B cell (primary cell): ENCODE measurements at regions not wholly inside any gene's neighbourhood (a gene's known extent, or its start where the extent isn't known, plus 50 kb on each side); places are given as distances from the start of the nearest gene placed in this dataset.

Experiments used
- ATAC-seq: fragments of 200-7000 bp; cut with Tn5 transposase; one replicate; pipeline ENCODE4 v1.10.0; 2021; ENCODE audit warnings: low read depth, mild to moderate bottlenecking, moderate number of reproducible peaks, moderate library complexity
- CTCF ChIA-PET: fragments of 350-600 bp; sonication (Branson Sonifier 250); formaldehyde crosslinking; loops from one replicate; lab custom pipeline; 2021; ENCODE audit warnings: antibody characterized with exemption, inconsistent platforms; lab: Charles Lee
- POLR2A ChIA-PET: fragments of 350-600 bp; sonication (Branson Sonifier 250); formaldehyde crosslinking; loops from one replicate; lab custom pipeline; 2021; ENCODE audit warnings: antibody characterized with exemption; lab: Charles Lee
- DNase-seq: peaks from one replicate; pipeline ENCODE4 v3.0.0; 2013
- H2AFZ ChIP-seq: 2 replicates; pipeline ENCODE4 v1.6.1; 2012; ENCODE audit warnings: mild to moderate bottlenecking, low read depth, low read length; ENCODE audit not compliant: insufficient read depth, poor library complexity, severe bottlenecking
- H3K27ac ChIP-seq, 2 donors: 1 replicate in 1 of 2; 2 replicates in 1 of 2; pipeline ENCODE4 v1.5.1; 2012 to 2013; ENCODE audit warnings: low read length in 2 of 2, mild to moderate bottlenecking in 2 of 2, moderate library complexity in 1 of 2
- H3K27me3 ChIP-seq, 4 experiments: fragments of 200-600 bp in 1 of 4; sonication (generic) in 1 of 4; replicated peaks in 1 of 4; 1 replicate in 2 of 4; 2 replicates in 2 of 4; pipeline versions ENCODE4 v1.6.1 to v1.7.0; 2013 to 2016; ENCODE audit warnings: low read length in 3 of 4, mild to moderate bottlenecking in 2 of 4, mixed read lengths in 1 of 4, moderate library complexity in 1 of 4; ENCODE audit not compliant: insufficient read depth in 4 of 4, control insufficient read depth in 3 of 4; ENCODE audit errors: control extremely low read depth in 1 of 4
- H3K36me3 ChIP-seq, 2 experiments: replicated peaks in 1 of 2; 1 replicate in 1 of 2; 2 replicates in 1 of 2; pipeline versions ENCODE4 v1.6.1 to v1.7.1; 2013; ENCODE audit warnings: low read length in 1 of 2; ENCODE audit not compliant: insufficient read depth in 2 of 2, control insufficient read depth in 1 of 2; ENCODE audit errors: control extremely low read depth in 1 of 2, extremely low read depth in 1 of 2
- H3K4me1 ChIP-seq, 2 donors: fragments of 200-600 bp in 1 of 2; sonication (generic) in 1 of 2; 1 replicate in 1 of 2; 2 replicates in 1 of 2; pipeline versions ENCODE4 v1.5.1 to v1.6.1; 2013 to 2017; ENCODE audit warnings: low read length in 2 of 2; ENCODE audit not compliant: control insufficient read depth in 2 of 2, insufficient read depth in 2 of 2
- H3K4me2 ChIP-seq: replicated peaks from 2 replicates; pipeline ENCODE3; 2012; ENCODE audit warnings: mild to moderate bottlenecking, low read depth, low read length; ENCODE audit not compliant: poor library complexity, severe bottlenecking
- H3K4me3 ChIP-seq, 5 experiments: fragments of 200-600 bp in 1 of 5; sonication (generic) in 1 of 5; 1 replicate in 3 of 5; 2 replicates in 2 of 5; pipeline versions ENCODE4 v1.5.1 to v1.7.0; 2011 to 2016; ENCODE audit warnings: low read length in 4 of 5, mild to moderate bottlenecking in 4 of 5, low read depth in 2 of 5, control low read depth in 1 of 5, moderate library complexity in 1 of 5; ENCODE audit not compliant: insufficient read depth in 1 of 5; ENCODE audit errors: control extremely low read depth in 1 of 5, extremely low read depth in 1 of 5
- H3K79me2 ChIP-seq: fragments of 200-600 bp; sonication (generic); one replicate; pipeline ENCODE4 v1.6.0; 2016; ENCODE audit warnings: low read length; ENCODE audit not compliant: control insufficient read depth, insufficient read depth
- H3K9ac ChIP-seq: fragments of 200-600 bp; sonication (generic); 2 replicates; pipeline ENCODE4 v1.6.1; 2017; ENCODE audit warnings: mild to moderate bottlenecking, low read length, moderate library complexity
- H3K9me3 ChIP-seq, 3 donors: one replicate each; pipeline versions ENCODE4 v1.6.1 to v1.7.1; 2013; ENCODE audit warnings: low read length in 2 of 3; ENCODE audit not compliant: control insufficient read depth in 2 of 3, insufficient read depth in 1 of 3; ENCODE audit errors: control extremely low read depth in 1 of 3
- H4K20me1 ChIP-seq: 2 replicates; pipeline ENCODE4 v1.6.0; 2012; ENCODE audit warnings: mild to moderate bottlenecking, low read length; ENCODE audit not compliant: insufficient read depth, control insufficient read depth, poor library complexity, severe bottlenecking
- H3K27ac Mint-ChIP-seq: one replicate; pipeline ENCODE4 v1.8.0; 2021; ENCODE audit warnings: mixed read lengths
- H3K27me3 Mint-ChIP-seq: one replicate; pipeline ENCODE4 v1.8.0; 2021; ENCODE audit warnings: mixed read lengths
- H3K4me1 Mint-ChIP-seq: one replicate; pipeline ENCODE4 v1.8.0; 2021; ENCODE audit warnings: mixed read lengths
- H3K4me3 Mint-ChIP-seq: one replicate; pipeline ENCODE4 v1.8.0; 2021; ENCODE audit warnings: mixed read lengths
- H3K9me3 Mint-ChIP-seq: one replicate; pipeline ENCODE4 v1.8.0; 2022; ENCODE audit warnings: mixed read lengths; ENCODE audit not compliant: insufficient read depth
- EZH2 ChIP-seq: IDR thresholded peaks from 2 replicates; pipeline ENCODE4 v1.6.1; 2012; ENCODE audit warnings: borderline replicate concordance, low read depth, mild to moderate bottlenecking, moderate library complexity, low read length; ENCODE audit not compliant: insufficient read depth, poor library complexity, severe bottlenecking
- WGBS: methylation state at CpG from one replicate; pipeline ENCODE4 v1.1.5; 2013; ENCODE audit warnings: missing lambda C conversion rate; ENCODE audit not compliant: insufficient coverage; 5-methylcytosine and 5-hydroxymethylcytosine counted together
- intact Hi-C: fragments of 100-400 bp; cut with micrococcal nuclease; formaldehyde crosslinking; loops from one replicate; pipeline ENCODE4 v1.10.0; 2022
- TF ChIP-seq, protein P1 (sequence below): fragments of 200-600 bp; IDR thresholded peaks from one replicate; pipeline ENCODE4 v1.8.0; 2022; ENCODE audit warnings: antibody characterized with exemption, mild to moderate bottlenecking

DNA sequence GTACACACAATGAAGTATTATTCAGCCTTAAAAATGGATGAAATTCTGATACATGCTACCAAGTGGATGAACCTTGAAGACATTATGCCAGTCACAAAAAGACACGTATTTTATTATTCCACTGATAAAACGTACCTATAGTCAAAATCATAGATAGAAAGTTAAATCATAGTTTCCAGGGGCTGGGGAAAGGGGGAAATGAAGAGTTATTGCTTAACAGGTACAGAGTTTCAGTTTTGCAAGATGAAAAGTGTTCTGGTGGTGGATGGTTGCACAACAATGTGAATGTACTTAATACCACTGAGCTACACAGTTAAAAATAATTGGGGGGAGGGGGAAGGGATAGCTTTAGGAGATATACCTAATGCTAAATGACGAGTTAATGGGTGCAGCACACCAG is 63.5 kb upstream of the FOXN2 start:
- ChIA-PET CTCF (no interaction called here), POLR2A (no interaction called here)
- WGBS, result no CpG with 5 or more reads among the region's 3 CpGs
- intact Hi-C loops, result no loop called here
- Mint-ChIP-seq H3K27me3 (no peaks in the 10 kb centered on the region), H3K4me3 (no peak overlapping the region), H3K4me1 (peaks cover 4% of the 10 kb centered on the region), H3K9me3 (no peaks in the 10 kb centered on the region), H3K27ac (no peak overlapping the region)
- DNase-seq (no peak), ATAC-seq (no peak)
- Histone ChIP-seq H4K20me1 (no peaks in the 10 kb centered on the region), H3K4me1 (peaks cover 17 to 19% of the 10 kb centered on the region in 2 donors), H3K4me3 (no peak overlapping the region), H3K27ac (no peak overlapping the region), H3K4me2 (no peak overlapping the region), H3K27me3 (no peaks in the 10 kb centered on the region), H3K79me2 (no peaks in the 10 kb centered on the region), H3K9me3 (peaks cover 0 to 2% (median 0%) of the 10 kb centered on the region in 3 donors), H3K36me3 (no peaks in the 10 kb centered on the region), H2AFZ (no peak overlapping the region), H3K9ac (no peak overlapping the region)
- TF ChIP-seq EZH2, result no peak
- TF ChIP-seq, protein P1, sequence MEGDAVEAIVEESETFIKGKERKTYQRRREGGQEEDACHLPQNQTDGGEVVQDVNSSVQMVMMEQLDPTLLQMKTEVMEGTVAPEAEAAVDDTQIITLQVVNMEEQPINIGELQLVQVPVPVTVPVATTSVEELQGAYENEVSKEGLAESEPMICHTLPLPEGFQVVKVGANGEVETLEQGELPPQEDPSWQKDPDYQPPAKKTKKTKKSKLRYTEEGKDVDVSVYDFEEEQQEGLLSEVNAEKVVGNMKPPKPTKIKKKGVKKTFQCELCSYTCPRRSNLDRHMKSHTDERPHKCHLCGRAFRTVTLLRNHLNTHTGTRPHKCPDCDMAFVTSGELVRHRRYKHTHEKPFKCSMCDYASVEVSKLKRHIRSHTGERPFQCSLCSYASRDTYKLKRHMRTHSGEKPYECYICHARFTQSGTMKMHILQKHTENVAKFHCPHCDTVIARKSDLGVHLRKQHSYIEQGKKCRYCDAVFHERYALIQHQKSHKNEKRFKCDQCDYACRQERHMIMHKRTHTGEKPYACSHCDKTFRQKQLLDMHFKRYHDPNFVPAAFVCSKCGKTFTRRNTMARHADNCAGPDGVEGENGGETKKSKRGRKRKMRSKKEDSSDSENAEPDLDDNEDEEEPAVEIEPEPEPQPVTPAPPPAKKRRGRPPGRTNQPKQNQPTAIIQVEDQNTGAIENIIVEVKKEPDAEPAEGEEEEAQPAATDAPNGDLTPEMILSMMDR, result no peak

DNA sequence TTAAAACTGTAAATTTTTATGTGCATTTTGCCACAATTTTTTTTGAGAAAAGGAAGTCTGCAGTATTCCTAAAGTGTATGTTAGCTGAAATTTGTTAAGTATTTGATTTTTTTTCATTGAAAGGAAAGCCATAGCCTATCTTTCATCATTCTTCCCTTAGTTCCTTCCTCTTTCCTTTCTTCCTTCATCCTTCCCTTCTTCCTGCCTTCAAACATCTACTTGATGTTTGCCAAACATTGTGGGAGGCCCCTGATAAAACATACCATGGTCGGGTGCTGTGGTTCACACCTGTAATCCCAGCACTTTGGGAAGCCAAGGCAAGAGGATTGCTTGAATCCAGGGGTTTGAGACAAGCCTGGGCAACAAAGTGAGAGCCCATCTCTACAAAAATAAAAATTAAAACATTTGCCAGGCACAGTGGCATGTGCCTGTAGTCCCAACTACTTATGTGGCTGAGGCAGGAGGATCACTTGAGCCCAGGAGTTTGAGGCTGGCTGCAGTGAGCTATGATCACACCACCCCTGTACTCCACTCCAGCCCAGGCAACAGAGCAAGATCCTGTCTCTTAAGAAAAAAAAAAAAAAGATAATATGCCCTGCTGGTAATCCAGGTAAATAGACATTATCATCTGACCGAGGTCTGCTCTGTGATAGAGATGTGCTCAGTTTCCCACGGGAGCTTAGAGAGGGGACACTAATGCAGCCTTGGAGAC is 62.9 kb upstream of the FOXN2 start:
- no peak overlapping the region for H3K4me3 ChIP-seq
- peaks cover 0 to 2% (median 0%) of the 10 kb centered on the region in 3 donors for H3K9me3 ChIP-seq
- H3K36me3 ChIP-seq, result no peaks in the 10 kb centered on the region
- ChIA-PET CTCF (no interaction called here), POLR2A (no interaction called here)
- H3K27ac ChIP-seq, result no peak overlapping the region
- no peak for ATAC-seq
- H3K79me2 ChIP-seq, result no peaks in the 10 kb centered on the region
- H3K27ac Mint-ChIP-seq, result no peak overlapping the region
- peaks cover 17 to 19% of the 10 kb centered on the region in 2 donors for H3K4me1 ChIP-seq
- H3K4me1 Mint-ChIP-seq, result peaks cover 4% of the 10 kb centered on the region
- DNase-seq, result no peak
- H3K4me2 ChIP-seq, result no peak overlapping the region
- no peak overlapping the region for H3K4me3 Mint-ChIP-seq
- no peak overlapping the region for H3K9ac ChIP-seq
- H3K27me3 ChIP-seq, result no peaks in the 10 kb centered on the region
- no peaks in the 10 kb centered on the region for H3K27me3 Mint-ChIP-seq
- H3K9me3 Mint-ChIP-seq, result no peaks in the 10 kb centered on the region
- no peaks in the 10 kb centered on the region for H4K20me1 ChIP-seq
- no peak for TF ChIP-seq EZH2
- TF ChIP-seq, protein P1, result no peak
- intact Hi-C loops, result no loop called here
- no peak overlapping the region for H2AFZ ChIP-seq
- 50% methylated on average over 1 of the region's 3 CpGs for WGBS
